ENCODE measurements at regions not wholly inside any gene's neighbourhood (a gene's known extent, or its start where the extent isn't known, plus 50 kb on each side); places are given as distances from the start of the nearest gene placed in this dataset.
"Not testable (repeated sequence)": the region's sequence is repeated elsewhere in the genome, so short reads cannot be mapped to it uniquely, and the experiment has no call there.

- DNase-seq (ENCODE audit: low read depth) = no peak
These were observed 706.6 kb upstream of the EPHA5 start for GRCh38 chr4:66376921-66377320.

GRCh38 chr4:66376396-66376795 lies 706.1 kb upstream of the EPHA5 start:
- no peak for DNase-seq (ENCODE audit: low read depth)

DNA sequence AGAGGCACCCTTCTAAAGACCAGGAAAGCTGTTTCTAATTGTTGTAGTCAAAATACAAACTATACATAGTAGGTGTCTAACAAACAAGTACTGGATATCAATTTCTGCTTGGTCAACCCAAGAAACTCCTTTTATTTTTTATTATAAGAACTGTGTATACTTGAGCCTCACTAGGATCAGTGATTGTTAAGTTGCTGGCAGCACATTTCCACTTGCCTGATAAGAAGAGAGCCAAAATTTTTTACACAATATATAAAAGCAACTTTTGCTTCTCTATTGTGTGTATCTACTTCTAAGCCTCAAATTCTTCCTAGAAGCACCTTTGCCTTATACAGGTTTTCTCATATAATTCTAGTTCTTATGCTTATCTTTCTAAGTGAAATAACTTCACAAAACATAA lies 703.0 kb upstream of the EPHA5 start:
- no peak for DNase-seq (ENCODE audit: low read depth)

GRCh38 chr4:66372706-66373105 lies 702.4 kb upstream of the EPHA5 start:
- DNase-seq (ENCODE audit: low read depth) = no peak

- DNase-seq (ENCODE audit: low read depth) = no peak
These were observed 696.9 kb upstream of the EPHA5 start for GRCh38 chr4:66367043-66367660.

DNA sequence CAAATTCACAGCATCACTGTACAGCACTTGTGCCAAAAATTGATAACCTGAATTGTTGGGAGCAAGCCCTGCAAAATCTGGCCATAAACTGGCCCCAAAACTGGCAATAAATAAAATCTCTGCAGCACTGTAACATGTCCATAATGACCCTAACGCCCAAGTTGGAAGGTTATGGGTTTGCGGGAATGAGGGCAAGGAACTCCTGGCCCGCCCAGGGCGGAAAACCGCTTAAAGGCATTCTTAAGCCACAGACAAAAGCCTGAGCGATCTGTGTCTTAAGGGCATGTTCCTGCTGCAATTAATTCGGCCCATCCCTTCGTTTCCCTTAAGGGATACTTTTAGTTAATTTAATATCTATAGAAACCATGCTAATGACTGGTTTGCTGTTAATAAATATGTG lies 690.1 kb upstream of the EPHA5 start:
- not testable (repeated sequence) for DNase-seq (ENCODE audit: low read depth)

DNA sequence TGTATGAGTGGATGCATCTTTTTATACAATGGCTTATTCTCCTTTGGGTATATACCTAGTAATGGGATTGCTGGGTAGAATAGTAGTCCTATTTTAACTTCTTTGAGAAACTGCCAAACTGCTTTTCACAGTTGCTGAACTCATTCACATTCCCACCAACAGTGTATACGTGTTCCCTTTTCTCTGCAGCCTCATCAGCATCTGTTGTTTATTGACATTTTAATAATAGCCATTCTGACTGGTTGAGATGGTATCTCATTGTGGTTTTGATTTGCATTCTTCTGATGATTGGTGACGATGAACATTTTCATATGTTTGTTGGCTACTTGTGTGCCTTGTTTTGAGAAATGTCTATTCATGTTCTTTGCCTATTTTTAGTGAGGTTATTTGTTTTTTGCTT lies 687.0 kb upstream of the EPHA5 start:
- DNase-seq (ENCODE audit: low read depth) = no peak

- no peak for DNase-seq (ENCODE audit: low read depth)
These were observed 685.0 kb upstream of the EPHA5 start for GRCh38 chr4:66355328-66355727.

DNA sequence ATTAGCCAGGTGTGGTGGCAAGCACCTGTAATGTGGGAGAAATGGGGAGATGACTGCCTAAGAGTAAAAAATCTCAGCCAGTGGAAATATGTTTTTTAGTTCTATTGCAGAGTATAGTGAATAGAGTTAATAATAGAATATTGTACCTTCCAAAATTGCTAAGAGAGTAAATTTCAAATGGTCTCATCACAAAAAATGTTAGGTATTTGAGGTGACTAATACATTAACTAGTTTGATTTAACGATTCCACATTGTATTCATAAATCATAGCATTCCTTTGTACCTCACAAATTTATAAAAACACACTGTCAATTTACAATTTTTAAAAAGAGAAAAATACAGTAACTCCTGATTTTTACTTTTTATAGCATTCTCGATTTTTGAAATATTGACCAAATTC lies 681.5 kb upstream of the EPHA5 start:
- DNase-seq (ENCODE audit: low read depth) = no peak

GRCh38 chr4:66340286-66340893 lies 670.1 kb upstream of the EPHA5 start:
- DNase-seq (ENCODE audit: low read depth) = no peak

DNA sequence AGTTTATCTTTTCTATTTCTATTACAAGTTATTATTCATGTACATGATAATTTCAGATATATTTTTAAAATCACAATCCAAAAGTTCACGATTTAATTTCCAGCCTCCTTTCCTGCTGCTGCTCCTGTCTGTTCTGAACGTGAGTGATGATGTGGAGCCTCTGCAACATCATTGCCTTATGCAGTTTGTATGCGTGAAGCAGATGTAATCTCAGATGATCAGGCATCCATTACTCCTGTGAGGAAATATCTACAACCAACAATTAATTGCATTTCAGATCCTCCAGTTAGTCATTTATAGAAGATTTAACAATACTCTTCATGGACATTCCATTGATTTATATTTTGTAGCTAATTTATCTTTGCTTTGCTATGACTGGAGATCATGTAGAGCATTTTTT lies 668.7 kb upstream of the EPHA5 start:
- no peak for DNase-seq (ENCODE audit: low read depth)

DNA sequence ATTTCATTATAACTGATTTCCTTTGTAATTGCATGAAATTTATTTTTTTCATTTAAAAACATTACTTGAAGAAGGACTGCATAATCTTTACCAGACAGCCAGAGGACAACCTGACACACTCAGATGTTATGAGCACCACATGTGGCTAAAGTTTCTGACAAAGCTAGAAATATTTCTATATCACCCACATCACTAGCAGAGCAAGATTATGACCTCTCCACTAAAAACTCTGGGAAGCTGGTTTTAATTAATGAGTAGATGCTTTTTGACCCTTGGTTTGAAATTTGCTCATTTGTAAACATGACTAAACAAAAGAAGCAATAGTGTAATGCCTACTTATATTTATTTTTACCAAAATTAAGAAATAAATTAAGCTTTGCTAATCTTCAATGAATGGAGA lies 661.5 kb upstream of the EPHA5 start:
- DNase-seq (ENCODE audit: low read depth) = no peak

- DNase-seq (ENCODE audit: low read depth) = no peak
These were observed 659.8 kb upstream of the EPHA5 start for GRCh38 chr4:66330125-66330524.

- DNase-seq (ENCODE audit: low read depth) = no peak
These were observed 658.7 kb upstream of the EPHA5 start for GRCh38 chr4:66328803-66329574.

- no peak for DNase-seq (ENCODE audit: low read depth)
These were observed 637.6 kb upstream of the EPHA5 start for GRCh38 chr4:66307641-66308438.

- DNase-seq (ENCODE audit: low read depth) = no peak
These were observed 630.1 kb upstream of the EPHA5 start for GRCh38 chr4:66300336-66300934.

DNA sequence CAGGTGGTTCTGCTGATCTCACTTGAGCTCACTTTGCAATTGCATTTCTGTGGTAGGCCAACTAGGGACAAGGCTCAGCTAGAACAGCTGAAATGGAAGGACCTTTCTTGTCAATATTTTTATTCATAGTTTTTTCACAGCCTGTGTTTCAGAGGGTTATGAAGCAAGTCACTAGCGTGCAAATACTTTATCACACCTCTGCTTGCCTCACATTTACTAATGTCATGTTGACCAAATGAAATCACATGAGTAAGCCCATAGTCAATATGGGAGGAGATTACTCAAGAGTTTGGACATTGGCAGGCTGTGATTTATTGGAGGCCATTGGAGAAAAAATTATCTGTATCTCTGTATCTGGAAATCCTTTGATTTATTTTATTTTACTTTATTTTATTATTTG lies 628.3 kb upstream of the EPHA5 start:
- DNase-seq (ENCODE audit: low read depth) = no peak

DNA sequence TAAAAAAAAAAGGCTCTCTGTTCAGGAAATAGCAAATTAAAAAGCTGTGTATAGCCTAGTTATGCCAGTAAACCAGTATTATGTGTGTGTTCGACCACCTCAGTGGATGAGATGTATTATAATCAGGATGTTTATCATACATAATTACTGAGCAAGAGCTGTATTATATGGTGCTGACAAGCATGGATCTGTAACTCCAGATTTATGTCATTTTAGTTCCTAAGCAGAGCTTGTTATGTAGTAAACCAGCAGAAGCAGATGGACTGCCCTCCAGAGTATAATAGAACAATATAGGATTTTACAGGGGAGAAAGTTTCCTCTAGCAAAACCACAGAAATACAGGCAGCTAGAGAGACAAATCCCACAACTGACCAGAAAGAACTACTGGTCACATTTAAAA lies 627.4 kb upstream of the EPHA5 start:
- no peak for DNase-seq (ENCODE audit: low read depth)

GRCh38 chr4:66294638-66295037 lies 624.3 kb upstream of the EPHA5 start:
- no peak for DNase-seq (ENCODE audit: low read depth)

DNA sequence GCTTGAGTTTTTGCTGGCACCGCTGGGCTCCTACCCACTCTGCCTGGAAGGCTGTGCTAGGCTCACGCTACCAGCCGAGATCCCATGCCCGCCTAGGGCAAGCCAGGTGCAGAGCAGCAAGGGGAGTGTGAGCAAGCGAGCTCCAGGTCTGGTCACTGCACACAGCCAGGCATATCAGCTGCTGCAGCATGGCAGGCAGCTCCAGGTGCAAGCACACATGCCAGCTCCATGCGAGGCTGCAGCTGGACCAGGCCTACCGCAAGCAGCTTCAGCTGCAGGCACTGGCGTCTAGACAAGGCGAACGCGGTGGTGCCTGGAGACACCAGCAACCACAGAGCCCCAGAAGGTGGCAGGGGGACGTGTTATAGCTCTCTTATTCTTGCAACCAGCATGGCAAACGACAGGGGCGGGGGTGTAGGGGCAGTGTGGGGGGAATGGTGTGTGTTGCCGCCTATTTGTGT lies 614.7 kb upstream of the EPHA5 start:
- DNase-seq (ENCODE audit: low read depth) = no peak

DNA sequence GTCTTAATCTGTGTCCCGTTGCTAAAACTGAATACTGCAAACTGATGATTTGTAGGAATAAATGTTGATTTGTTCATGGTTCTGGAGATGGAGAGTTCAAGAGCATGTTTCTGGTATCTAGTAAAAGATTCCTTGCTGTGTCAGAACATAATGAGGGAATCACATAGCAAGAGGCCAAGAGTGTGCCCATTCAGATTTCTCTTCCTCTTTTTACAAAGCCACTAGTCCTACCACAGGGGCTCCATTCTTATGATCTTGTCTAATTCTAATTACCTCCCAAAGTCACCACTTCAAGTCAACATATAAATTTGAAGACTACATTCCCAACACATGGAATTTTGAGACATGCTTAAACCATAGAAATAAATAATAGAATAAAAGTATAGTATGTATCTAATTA lies 608.8 kb upstream of the EPHA5 start:
- no peak for DNase-seq (ENCODE audit: low read depth)

GRCh38 chr4:66275411-66276038 lies 605.2 kb upstream of the EPHA5 start:
- DNase-seq (ENCODE audit: low read depth) = no peak

Measured in stimulated activated CD8-positive, alpha-beta memory T cell treated with anti-CD3 and anti-CD28 coated beads, Interleukin-15, amount 100 ng/mL, for 24 hours (primary cell).